Activated CD8-positive, alpha-beta T cell treated with anti-CD3 and anti-CD28 coated beads, Interleukin-2, amount 10 ng/mL, durations not matched to agents 7 days and 5 days (primary cell): ENCODE measurements at regions not wholly inside any gene's neighbourhood (a gene's known extent, or its start where the extent isn't known, plus 50 kb on each side); places are given as distances from the start of the nearest gene placed in this dataset.
A peak's percentile ranks its signal among the peaks of the same experiment; 100 is the strongest.

ENCODE experiments used
- ATAC-seq: fragments of 150-1000 bp; cut with Tn5 transposase; one replicate; pipeline ENCODE4 v1.10.0; 2021; ENCODE audit warnings: moderate library complexity
- CTCF ChIA-PET: fragments of 350-600 bp; sonication (Branson Sonifier 250); formaldehyde crosslinking; loops from one replicate; lab custom pipeline; 2021; ENCODE audit warnings: antibody characterized with exemption; lab: Charles Lee
- POLR2A ChIA-PET: fragments of 350-600 bp; sonication (Branson Sonifier 250); formaldehyde crosslinking; loops from one replicate; lab custom pipeline; 2021; ENCODE audit warnings: antibody characterized with exemption; lab: Charles Lee
- DNase-seq: peaks from one replicate; pipeline ENCODE4 v3.0.0-alpha.2; 2020
- H3K27ac Mint-ChIP-seq: one replicate; pipeline ENCODE4 v1.8.0; 2021; ENCODE audit warnings: mild to moderate bottlenecking, mixed read lengths
- H3K27me3 Mint-ChIP-seq: one replicate; pipeline ENCODE4 v1.8.0; 2021; ENCODE audit warnings: low read depth, mixed read lengths
- H3K36me3 Mint-ChIP-seq: one replicate; pipeline ENCODE4 v1.8.0; 2021; ENCODE audit warnings: low read depth, mixed read lengths
- H3K4me1 Mint-ChIP-seq: one replicate; pipeline ENCODE4 v1.8.0; 2021; ENCODE audit warnings: low read depth, mixed read lengths
- H3K4me3 Mint-ChIP-seq: one replicate; pipeline ENCODE4 v1.8.0; 2021; ENCODE audit warnings: mild to moderate bottlenecking, mixed read lengths
- H3K9me3 Mint-ChIP-seq: one replicate; pipeline ENCODE4 v1.8.0; 2022; ENCODE audit warnings: mixed read lengths; ENCODE audit not compliant: insufficient read depth

- Mint-ChIP-seq H3K36me3 (no peaks in the 10 kb centered on the region), H3K4me3 (no peak overlapping the region), H3K9me3 (no peaks in the 10 kb centered on the region), H3K27me3 (no peaks in the 10 kb centered on the region), H3K27ac (no peak overlapping the region), H3K4me1 (no peaks in the 10 kb centered on the region)
- ATAC-seq (no peak), DNase-seq (no peak)
- ChIA-PET POLR2A (no interaction called here), CTCF (no interaction called here)
Observed at GRCh38 chr4:138047290-138047689, 194.9 kb downstream of the SLC7A11 start.

GRCh38 chr4:138045036-138045435 is 197.1 kb downstream of the SLC7A11 start:
- Mint-ChIP-seq H3K27me3 (no peaks in the 10 kb centered on the region), H3K9me3 (no peaks in the 10 kb centered on the region), H3K36me3 (no peaks in the 10 kb centered on the region), H3K4me1 (no peaks in the 10 kb centered on the region), H3K4me3 (no peak overlapping the region), H3K27ac (no peak overlapping the region)
- ATAC-seq (no peak), DNase-seq (no peak)
- ChIA-PET CTCF (no interaction called here), POLR2A (no interaction called here)

GRCh38 chr4:138039010-138039409 is 203.1 kb downstream of the SLC7A11 start:
- H3K36me3 Mint-ChIP-seq, result no peaks in the 10 kb centered on the region
- no peak overlapping the region for H3K4me3 Mint-ChIP-seq
- ChIA-PET CTCF (no interaction called here), POLR2A (no interaction called here)
- no peak overlapping the region for H3K27ac Mint-ChIP-seq
- H3K9me3 Mint-ChIP-seq, result no peaks in the 10 kb centered on the region
- H3K27me3 Mint-ChIP-seq, result no peaks in the 10 kb centered on the region
- DNase-seq (no peak), ATAC-seq (no peak)
- no peaks in the 10 kb centered on the region for H3K4me1 Mint-ChIP-seq

DNA sequence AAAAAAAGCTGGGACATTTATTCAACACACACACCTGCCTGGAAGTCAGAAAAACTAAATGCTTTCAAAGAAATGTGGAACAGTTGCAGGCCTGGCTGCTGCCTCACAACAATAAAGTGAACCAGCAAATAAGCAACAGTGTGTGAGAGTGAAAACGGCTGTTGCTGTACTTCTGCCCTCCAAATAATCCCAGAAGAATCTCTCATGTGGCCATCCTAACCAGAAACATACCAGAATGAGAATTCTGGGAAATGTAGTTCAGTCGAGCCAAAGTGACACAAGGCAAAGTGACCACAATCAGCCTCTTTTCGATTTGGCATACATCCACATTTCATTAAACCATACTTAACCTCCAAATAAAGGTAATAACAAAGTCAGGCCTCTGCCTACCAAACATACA is 204.5 kb downstream of the SLC7A11 start:
- H3K4me3 Mint-ChIP-seq, result no peak overlapping the region
- no peak overlapping the region for H3K27ac Mint-ChIP-seq
- no peaks in the 10 kb centered on the region for H3K27me3 Mint-ChIP-seq
- ATAC-seq (no peak), DNase-seq (no peak)
- H3K4me1 Mint-ChIP-seq, result no peaks in the 10 kb centered on the region
- CTCF ChIA-PET, result no interaction called here
- POLR2A ChIA-PET, result no interaction called here
- H3K36me3 Mint-ChIP-seq, result no peaks in the 10 kb centered on the region
- no peaks in the 10 kb centered on the region for H3K9me3 Mint-ChIP-seq

DNA sequence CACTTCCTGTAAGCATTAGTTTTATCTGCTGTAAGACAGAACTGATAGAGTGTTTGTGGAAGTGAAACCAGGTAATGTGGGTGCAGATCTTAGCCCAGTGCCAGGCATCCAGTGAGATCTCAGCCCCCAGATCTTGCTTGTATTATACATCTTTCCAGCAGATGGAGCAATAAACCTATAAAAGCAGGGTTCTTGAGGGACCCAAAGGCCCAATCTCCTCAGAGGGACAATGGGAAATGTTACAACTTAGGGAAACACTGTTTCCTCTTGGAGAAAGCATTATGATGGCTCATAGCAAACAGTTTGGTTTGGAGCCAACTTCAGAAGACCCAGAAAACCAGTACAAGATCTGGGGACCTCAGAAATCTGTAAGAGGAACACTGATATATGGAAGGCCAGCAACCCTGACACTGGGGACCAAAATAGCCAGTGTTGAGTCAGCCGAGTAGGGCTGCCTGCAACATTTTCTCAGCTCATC is 206.3 kb downstream of the SLC7A11 start:
- Mint-ChIP-seq H3K4me1 (no peaks in the 10 kb centered on the region), H3K9me3 (no peaks in the 10 kb centered on the region), H3K27me3 (no peaks in the 10 kb centered on the region), H3K4me3 (no peak overlapping the region), H3K27ac (no peak overlapping the region), H3K36me3 (no peaks in the 10 kb centered on the region)
- DNase-seq (no peak), ATAC-seq (peak; percentile 36)
- CTCF ChIA-PET, result interaction anchor here (2.3 kb wide), 1 partner anchor 645 kb away, joined by 10 read pairs; no protein-coding TSS in a partner anchor
- POLR2A ChIA-PET, result no interaction called here

GRCh38 chr4:138034871-138035270 is 207.3 kb downstream of the SLC7A11 start:
- H3K4me3 Mint-ChIP-seq, result no peak overlapping the region
- H3K27ac Mint-ChIP-seq, result no peak overlapping the region
- H3K36me3 Mint-ChIP-seq, result no peaks in the 10 kb centered on the region
- no peaks in the 10 kb centered on the region for H3K9me3 Mint-ChIP-seq
- CTCF ChIA-PET, result interaction anchor here (2.3 kb wide), 1 partner anchor 646 kb away, joined by 10 read pairs; no protein-coding TSS in a partner anchor
- no peaks in the 10 kb centered on the region for H3K4me1 Mint-ChIP-seq
- H3K27me3 Mint-ChIP-seq, result no peaks in the 10 kb centered on the region
- ATAC-seq, result no peak
- POLR2A ChIA-PET, result no interaction called here
- no peak for DNase-seq

DNA sequence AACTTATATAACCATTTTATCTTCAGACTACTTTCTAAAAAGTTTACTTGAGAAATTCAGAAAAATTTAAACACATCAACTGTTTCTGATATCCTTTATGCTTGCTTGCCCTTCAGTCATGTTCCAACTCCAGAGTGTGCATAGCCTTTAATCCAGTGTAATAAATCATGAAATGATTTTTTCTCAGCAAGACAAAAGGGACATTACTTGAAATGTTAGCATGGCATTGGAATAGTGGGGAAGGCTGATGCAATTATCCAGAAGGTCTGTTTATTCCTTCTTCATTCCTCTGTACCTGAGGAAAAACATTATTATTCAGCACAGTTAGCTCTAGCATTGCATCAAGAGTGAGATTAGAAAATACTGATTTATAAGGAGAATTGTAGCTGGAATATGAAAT is 209.9 kb downstream of the SLC7A11 start:
- Mint-ChIP-seq H3K36me3 (no peaks in the 10 kb centered on the region), H3K4me3 (no peak overlapping the region), H3K4me1 (no peaks in the 10 kb centered on the region), H3K27ac (no peak overlapping the region), H3K27me3 (no peaks in the 10 kb centered on the region), H3K9me3 (no peaks in the 10 kb centered on the region)
- DNase-seq (no peak), ATAC-seq (no peak)
- POLR2A ChIA-PET, result no interaction called here
- CTCF ChIA-PET, result no interaction called here

DNA sequence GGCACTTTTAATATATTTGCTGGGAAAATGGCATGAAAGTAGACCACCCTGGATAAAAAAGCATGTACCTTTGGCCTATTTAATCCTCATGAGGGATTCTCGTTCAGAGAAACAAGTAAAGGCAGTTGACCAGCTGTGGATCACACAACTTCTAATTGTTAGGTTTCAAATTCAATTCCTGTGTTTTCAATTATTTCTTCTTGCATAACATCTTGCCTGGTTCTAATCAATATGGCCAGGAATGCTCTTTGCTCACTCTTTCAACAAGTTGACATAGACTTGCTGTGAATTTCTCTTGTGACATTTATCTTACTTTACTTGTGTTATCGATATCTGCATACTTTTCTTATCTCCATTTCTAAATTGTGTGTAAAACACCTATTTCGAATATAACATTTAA is 211.8 kb downstream of the SLC7A11 start:
- ChIA-PET POLR2A (no interaction called here), CTCF (no interaction called here)
- ATAC-seq, result no peak
- no peaks in the 10 kb centered on the region for H3K9me3 Mint-ChIP-seq
- H3K4me3 Mint-ChIP-seq, result no peak overlapping the region
- DNase-seq, result no peak
- H3K27me3 Mint-ChIP-seq, result no peaks in the 10 kb centered on the region
- H3K36me3 Mint-ChIP-seq, result no peaks in the 10 kb centered on the region
- no peak overlapping the region for H3K27ac Mint-ChIP-seq
- no peaks in the 10 kb centered on the region for H3K4me1 Mint-ChIP-seq

GRCh38 chr4:138028923-138029322 is 213.2 kb downstream of the SLC7A11 start:
- no peak for DNase-seq
- Mint-ChIP-seq H3K27me3 (no peaks in the 10 kb centered on the region), H3K4me3 (no peak overlapping the region), H3K4me1 (no peaks in the 10 kb centered on the region), H3K36me3 (no peaks in the 10 kb centered on the region), H3K27ac (no peak overlapping the region), H3K9me3 (no peaks in the 10 kb centered on the region)
- no peak for ATAC-seq
- POLR2A ChIA-PET, result no interaction called here
- CTCF ChIA-PET, result no interaction called here

DNA sequence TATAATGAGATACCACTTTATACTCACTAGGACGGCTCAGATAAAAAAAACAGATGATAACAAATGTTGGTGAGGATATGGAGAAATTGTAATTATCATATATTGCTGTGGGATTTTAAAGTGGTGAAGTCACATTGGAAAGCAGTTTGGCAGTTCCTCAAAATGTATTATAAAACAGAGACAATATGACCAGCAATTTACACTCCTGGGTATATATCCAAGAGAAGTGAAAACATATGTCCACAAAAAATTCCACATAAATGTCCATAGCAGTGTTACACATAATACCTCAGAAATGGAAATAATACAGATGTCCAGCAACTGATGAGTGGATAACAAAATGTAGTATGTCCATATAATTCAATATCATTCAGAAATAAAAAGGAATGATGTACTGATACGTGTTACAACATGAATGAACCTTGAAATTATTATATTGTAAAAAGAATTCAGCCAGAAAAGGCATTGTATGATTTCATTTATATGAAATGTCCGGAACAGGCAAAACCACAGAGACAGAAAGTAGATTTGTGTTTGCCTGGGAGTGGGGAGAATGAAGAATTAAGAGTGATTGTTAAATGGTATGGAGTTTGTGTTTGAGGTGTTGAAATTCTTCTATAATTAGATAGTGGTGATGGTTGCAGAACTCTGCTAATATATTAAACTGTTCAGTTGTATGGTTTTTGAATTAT is 220.9 kb downstream of the SLC7A11 start:
- H3K4me1 Mint-ChIP-seq, result no peaks in the 10 kb centered on the region
- ChIA-PET POLR2A (no interaction called here), CTCF (no interaction called here)
- H3K36me3 Mint-ChIP-seq, result no peaks in the 10 kb centered on the region
- DNase-seq, result no peak
- H3K27ac Mint-ChIP-seq, result no peak overlapping the region
- ATAC-seq, result no peak
- H3K4me3 Mint-ChIP-seq, result no peak overlapping the region
- no peaks in the 10 kb centered on the region for H3K9me3 Mint-ChIP-seq
- H3K27me3 Mint-ChIP-seq, result no peaks in the 10 kb centered on the region

DNA sequence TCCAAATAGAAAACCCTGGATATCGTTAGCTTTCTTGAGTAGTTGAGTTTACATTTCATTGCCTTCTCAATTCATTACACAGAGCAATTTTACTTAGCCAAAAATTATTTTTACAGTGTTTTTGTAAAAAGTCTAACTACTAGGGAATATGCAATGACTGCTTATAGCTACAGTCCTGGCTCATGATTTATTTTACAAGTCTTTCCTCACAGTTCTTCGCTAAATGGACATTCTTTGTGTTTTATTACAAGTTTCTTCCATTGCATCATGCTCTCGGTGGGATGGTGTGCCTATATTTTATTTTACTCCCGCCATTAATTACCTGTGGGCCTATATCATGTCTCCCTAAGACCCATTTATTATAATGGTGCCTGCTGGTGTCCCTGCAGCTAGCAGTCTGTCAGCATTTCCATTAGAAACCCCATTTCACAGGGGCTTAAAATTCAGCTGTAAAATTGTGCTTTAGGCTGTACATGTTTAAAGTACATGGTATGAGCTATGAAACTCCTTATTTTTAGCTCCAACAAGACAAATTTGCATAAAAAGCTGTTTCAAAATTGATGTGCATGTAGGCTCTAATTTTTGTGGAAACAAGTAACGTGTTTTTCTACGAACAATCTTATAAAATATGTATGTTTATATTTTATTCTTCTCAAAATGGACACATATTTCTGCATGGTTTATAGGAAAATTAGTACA is 227.4 kb downstream of the SLC7A11 start:
- DNase-seq (no peak), ATAC-seq (no peak)
- no peaks in the 10 kb centered on the region for H3K36me3 Mint-ChIP-seq
- no peaks in the 10 kb centered on the region for H3K9me3 Mint-ChIP-seq
- H3K27me3 Mint-ChIP-seq, result no peaks in the 10 kb centered on the region
- POLR2A ChIA-PET, result no interaction called here
- no peak overlapping the region for H3K4me3 Mint-ChIP-seq
- CTCF ChIA-PET, result no interaction called here
- no peak overlapping the region for H3K27ac Mint-ChIP-seq
- no peaks in the 10 kb centered on the region for H3K4me1 Mint-ChIP-seq

DNA sequence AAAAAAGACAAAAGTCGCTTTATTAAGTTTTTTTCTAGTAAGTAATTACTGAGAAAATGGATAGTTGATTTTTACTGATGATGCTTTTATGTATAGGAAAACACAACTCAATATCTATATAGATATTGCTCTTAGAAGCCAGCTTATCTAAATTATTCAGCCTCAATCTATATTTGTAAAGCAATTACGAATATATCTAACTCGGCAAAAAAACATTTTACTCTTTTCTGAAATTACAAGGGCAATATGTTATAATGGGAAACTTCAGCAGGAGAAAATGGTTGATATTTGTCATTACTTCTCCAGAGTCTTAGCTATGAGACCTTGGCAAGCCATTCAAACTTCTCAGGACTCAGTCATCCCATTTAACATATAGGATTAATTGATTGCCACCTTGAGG is 228.5 kb downstream of the SLC7A11 start:
- Mint-ChIP-seq H3K36me3 (no peaks in the 10 kb centered on the region), H3K27me3 (no peaks in the 10 kb centered on the region), H3K9me3 (no peaks in the 10 kb centered on the region), H3K27ac (no peak overlapping the region), H3K4me3 (no peak overlapping the region), H3K4me1 (no peaks in the 10 kb centered on the region)
- CTCF ChIA-PET, result no interaction called here
- DNase-seq (no peak), ATAC-seq (no peak)
- POLR2A ChIA-PET, result no interaction called here
